CD4-positive, CD25-positive, alpha-beta regulatory T cell (primary cell): ENCODE measurements at regions not wholly inside any gene's neighbourhood (a gene's known extent, or its start where the extent isn't known, plus 50 kb on each side); places are given as distances from the start of the nearest gene placed in this dataset.
A peak's percentile ranks its signal among the peaks of the same experiment; 100 is the strongest.

Experiments used
- ATAC-seq, 2 donors: fragments of 150-1000 bp; cut with Tn5 transposase; one replicate each; pipeline ENCODE4 v1.10.0; 2021; ENCODE audit warnings: low read depth in 2 of 2, moderate number of reproducible peaks in 2 of 2, moderate library complexity in 1 of 2
- DNase-seq, 3 donors: peaks; one replicate each; pipeline versions ENCODE4 v3.0.0 to v3.0.0-alpha.2; 2012 to 2022; ENCODE audit warnings: mixed read lengths in 1 of 3
- H3K27ac ChIP-seq: one replicate; pipeline ENCODE4 v1.7.0; 2013; ENCODE audit warnings: mild to moderate bottlenecking, low read length; ENCODE audit not compliant: insufficient read depth, poor library complexity, severe bottlenecking
- H3K27me3 ChIP-seq: one replicate; pipeline ENCODE4 v1.7.0; 2013; ENCODE audit warnings: low read length; ENCODE audit not compliant: control insufficient read depth, insufficient read depth
- H3K36me3 ChIP-seq: one replicate; pipeline ENCODE4 v1.7.0; 2013; ENCODE audit warnings: mild to moderate bottlenecking, low read length, moderate library complexity; ENCODE audit not compliant: control insufficient read depth, insufficient read depth
- H3K4me1 ChIP-seq: 2 replicates; pipeline ENCODE4 v1.7.0; 2013; ENCODE audit warnings: mild to moderate bottlenecking, low read length; ENCODE audit not compliant: insufficient read depth, control insufficient read depth, poor library complexity, severe bottlenecking
- H3K4me3 ChIP-seq: one replicate; pipeline ENCODE4 v1.7.0; 2013; ENCODE audit warnings: low read depth, mild to moderate bottlenecking, low read length, moderate library complexity
- H3K9me3 ChIP-seq, 2 experiments: 1 replicate in 1 of 2; 2 replicates in 1 of 2; pipeline ENCODE4 v1.7.0; 2013; ENCODE audit warnings: low read length in 2 of 2, mild to moderate bottlenecking in 1 of 2, moderate library complexity in 1 of 2; ENCODE audit not compliant: control insufficient read depth in 2 of 2
- H3K27ac Mint-ChIP-seq, 3 donors: one replicate each; pipeline ENCODE4 v1.8.0; 2020 to 2022; ENCODE audit warnings: mild to moderate bottlenecking in 3 of 3, mixed read lengths in 3 of 3, moderate library complexity in 2 of 3
- H3K27me3 Mint-ChIP-seq: one replicate; pipeline ENCODE4 v1.8.0; 2022; ENCODE audit warnings: mild to moderate bottlenecking, mixed read lengths
- H3K36me3 Mint-ChIP-seq: one replicate; pipeline ENCODE4 v1.8.0; 2020; ENCODE audit warnings: mixed read lengths
- H3K4me1 Mint-ChIP-seq, 4 donors: one replicate each; pipeline ENCODE4 v1.8.0; 2020 to 2022; ENCODE audit warnings: mixed read lengths in 4 of 4, mild to moderate bottlenecking in 1 of 4
- H3K4me3 Mint-ChIP-seq, 4 donors: one replicate each; pipeline ENCODE4 v1.8.0; 2020 to 2022; ENCODE audit warnings: mild to moderate bottlenecking in 4 of 4, mixed read lengths in 4 of 4, moderate library complexity in 3 of 4
- H3K9me3 Mint-ChIP-seq, 7 donors: one replicate each; pipeline ENCODE4 v1.8.0; 2020 to 2022; ENCODE audit warnings: mixed read lengths in 7 of 7, mild to moderate bottlenecking in 3 of 7, moderate library complexity in 2 of 7

GRCh38 chr21:27569091-27569490, 602.2 kb upstream of the ADAMTS5 start:
- no peaks in the 10 kb centered on the region for H3K9me3 ChIP-seq
- H3K36me3 ChIP-seq = no peaks in the 10 kb centered on the region
- no peaks in the 10 kb centered on the region for H3K27me3 Mint-ChIP-seq
- no peaks in the 10 kb centered on the region for H3K27me3 ChIP-seq
- H3K27ac ChIP-seq = no peak overlapping the region
- no peaks in the 10 kb centered on the region for H3K4me1 Mint-ChIP-seq
- no peak overlapping the region for H3K27ac Mint-ChIP-seq
- peaks cover 0 to 14% (median 7%) of the 10 kb centered on the region in 7 donors for H3K9me3 Mint-ChIP-seq
- no peak overlapping the region for H3K4me3 ChIP-seq
- no peaks in the 10 kb centered on the region for H3K36me3 Mint-ChIP-seq
- DNase-seq (no peak), ATAC-seq (no peak)
- no peaks in the 10 kb centered on the region for H3K4me1 ChIP-seq
- no peak overlapping the region for H3K4me3 Mint-ChIP-seq

GRCh38 chr21:27567381-27567780, 600.5 kb upstream of the ADAMTS5 start:
- no peaks in the 10 kb centered on the region for H3K4me1 Mint-ChIP-seq

GRCh38 chr21:27566521-27566920, 599.6 kb upstream of the ADAMTS5 start:
- no peaks in the 10 kb centered on the region for H3K36me3 Mint-ChIP-seq
- ATAC-seq (no peak), DNase-seq (no peak)
- Histone ChIP-seq H3K4me1 (no peaks in the 10 kb centered on the region), H3K36me3 (no peaks in the 10 kb centered on the region), H3K27me3 (no peaks in the 10 kb centered on the region), H3K4me3 (no peak overlapping the region), H3K9me3 (no peaks in the 10 kb centered on the region), H3K27ac (no peak overlapping the region)
- peaks cover 0 to 11% (median 3%) of the 10 kb centered on the region in 7 donors for H3K9me3 Mint-ChIP-seq
- no peak overlapping the region for H3K4me3 Mint-ChIP-seq
- no peaks in the 10 kb centered on the region for H3K27me3 Mint-ChIP-seq
- H3K27ac Mint-ChIP-seq = no peak overlapping the region
- H3K4me1 Mint-ChIP-seq = no peaks in the 10 kb centered on the region

More at GRCh38 chr21:27567381-27567780, 600.5 kb upstream of the ADAMTS5 start:
- no peaks in the 10 kb centered on the region for H3K36me3 ChIP-seq
- no peak overlapping the region for H3K4me3 ChIP-seq
- Mint-ChIP-seq H3K9me3 (peaks cover 0 to 11% (median 3%) of the 10 kb centered on the region in 7 donors), H3K36me3 (no peaks in the 10 kb centered on the region), H3K4me3 (no peak overlapping the region), H3K27me3 (no peaks in the 10 kb centered on the region), H3K27ac (no peak overlapping the region)
- H3K4me1 ChIP-seq = no peaks in the 10 kb centered on the region
- H3K9me3 ChIP-seq = no peaks in the 10 kb centered on the region
- no peak for DNase-seq
- H3K27me3 ChIP-seq = no peaks in the 10 kb centered on the region
- no peak overlapping the region for H3K27ac ChIP-seq
- ATAC-seq = no peak

GRCh38 chr21:27565364-27565763, 598.5 kb upstream of the ADAMTS5 start:
- Histone ChIP-seq H3K9me3 (no peaks in the 10 kb centered on the region), H3K4me1 (no peaks in the 10 kb centered on the region), H3K27me3 (no peaks in the 10 kb centered on the region), H3K4me3 (no peak overlapping the region), H3K36me3 (no peaks in the 10 kb centered on the region), H3K27ac (no peak overlapping the region)
- Mint-ChIP-seq H3K4me1 (no peaks in the 10 kb centered on the region), H3K27ac (no peak overlapping the region), H3K27me3 (no peaks in the 10 kb centered on the region), H3K9me3 (peaks cover 0 to 13% (median 3%) of the 10 kb centered on the region in 7 donors), H3K4me3 (no peak overlapping the region), H3K36me3 (no peaks in the 10 kb centered on the region)
- DNase-seq (no peak), ATAC-seq (no peak)

- ATAC-seq = no peak
- Histone ChIP-seq H3K9me3 (no peaks in the 10 kb centered on the region), H3K4me1 (no peaks in the 10 kb centered on the region), H3K27me3 (no peaks in the 10 kb centered on the region), H3K27ac (no peak overlapping the region), H3K4me3 (no peak overlapping the region), H3K36me3 (no peaks in the 10 kb centered on the region)
- H3K4me1 Mint-ChIP-seq = no peaks in the 10 kb centered on the region
- no peak overlapping the region for H3K27ac Mint-ChIP-seq
- H3K9me3 Mint-ChIP-seq = peaks cover 0 to 13% (median 4%) of the 10 kb centered on the region in 7 donors
- DNase-seq = peak in 1 of 3 donors; percentile 0
- no peaks in the 10 kb centered on the region for H3K27me3 Mint-ChIP-seq
- no peaks in the 10 kb centered on the region for H3K36me3 Mint-ChIP-seq
- no peak overlapping the region for H3K4me3 Mint-ChIP-seq
Observed at GRCh38 chr21:27564684-27565301, 597.9 kb upstream of the ADAMTS5 start.

- Histone ChIP-seq H3K4me1 (no peaks in the 10 kb centered on the region), H3K9me3 (no peaks in the 10 kb centered on the region), H3K27me3 (no peaks in the 10 kb centered on the region), H3K4me3 (no peak overlapping the region), H3K27ac (no peak overlapping the region), H3K36me3 (no peaks in the 10 kb centered on the region)
- peaks cover 2 to 10% (median 5%) of the 10 kb centered on the region in 7 donors for H3K9me3 Mint-ChIP-seq
- no peak for ATAC-seq
- no peaks in the 10 kb centered on the region for H3K36me3 Mint-ChIP-seq
- H3K4me1 Mint-ChIP-seq = no peaks in the 10 kb centered on the region
- H3K27ac Mint-ChIP-seq = no peak overlapping the region
- DNase-seq = no peak
- H3K4me3 Mint-ChIP-seq = no peak overlapping the region
- no peaks in the 10 kb centered on the region for H3K27me3 Mint-ChIP-seq
Observed at GRCh38 chr21:27562303-27562702, 595.4 kb upstream of the ADAMTS5 start.

- H3K27ac Mint-ChIP-seq = no peak overlapping the region
- Histone ChIP-seq H3K4me1 (no peaks in the 10 kb centered on the region), H3K27me3 (no peaks in the 10 kb centered on the region), H3K9me3 (no peaks in the 10 kb centered on the region), H3K4me3 (no peak overlapping the region), H3K27ac (no peak overlapping the region), H3K36me3 (no peaks in the 10 kb centered on the region)
- H3K4me1 Mint-ChIP-seq = no peaks in the 10 kb centered on the region
- ATAC-seq (no peak), DNase-seq (no peak)
- peaks cover 0 to 10% (median 5%) of the 10 kb centered on the region in 7 donors for H3K9me3 Mint-ChIP-seq
- H3K27me3 Mint-ChIP-seq = no peaks in the 10 kb centered on the region
- no peak overlapping the region for H3K4me3 Mint-ChIP-seq
- H3K36me3 Mint-ChIP-seq = no peaks in the 10 kb centered on the region
Observed at GRCh38 chr21:27561116-27561515, 594.2 kb upstream of the ADAMTS5 start.

- H3K36me3 Mint-ChIP-seq = no peaks in the 10 kb centered on the region
- DNase-seq = no peak
- H3K9me3 ChIP-seq = no peaks in the 10 kb centered on the region
Observed at GRCh38 chr21:27557356-27557755, 590.5 kb upstream of the ADAMTS5 start.

More at GRCh38 chr21:27557356-27557755, 590.5 kb upstream of the ADAMTS5 start:
- H3K27me3 Mint-ChIP-seq = no peaks in the 10 kb centered on the region
- Histone ChIP-seq H3K27me3 (no peaks in the 10 kb centered on the region), H3K4me3 (no peak overlapping the region), H3K36me3 (no peaks in the 10 kb centered on the region), H3K4me1 (no peaks in the 10 kb centered on the region), H3K27ac (no peak overlapping the region)
- no peaks in the 10 kb centered on the region for H3K4me1 Mint-ChIP-seq
- peaks cover 4 to 13% (median 5%) of the 10 kb centered on the region in 7 donors for H3K9me3 Mint-ChIP-seq
- no peak overlapping the region for H3K4me3 Mint-ChIP-seq
- H3K27ac Mint-ChIP-seq = no peak overlapping the region
- ATAC-seq = no peak
